Endothelial cell of umbilical vein (primary cell): ENCODE measurements at regions not wholly inside any gene's neighbourhood (a gene's known extent, or its start where the extent isn't known, plus 50 kb on each side); places are given as distances from the start of the nearest gene placed in this dataset. TPM values are rescaled to one million over a fixed set of nuclear protein-coding genes. Genes with fewer than 3 reads are reported as not detected.

Source experiments
- small RNA-seq: library from RNA; depleted of rRNA; stranded (forward); fragments of <200 nt; gene quantifications from one replicate; pipeline ENCODE3, GENCODE V24; 2012; ENCODE audit warnings: low replicate concordance, low read depth; ENCODE audit not compliant: insufficient read depth, insufficient read length

Small RNAs in the stretch of these regions (small RNA-seq; reads per million reads assigned to genes)
- gene AC005000.1 = not detected
